CD4-positive, alpha-beta T cell (primary cell): ENCODE measurements at regions not wholly inside any gene's neighbourhood (a gene's known extent, or its start where the extent isn't known, plus 50 kb on each side); places are given as distances from the start of the nearest gene placed in this dataset.

Experiments used
- ATAC-seq: fragments of 200-7000 bp; cut with Tn5 transposase; one replicate; pipeline ENCODE4 v1.10.0; 2022; ENCODE audit warnings: mild to moderate bottlenecking; ENCODE audit not compliant: poor library complexity
- CTCF ChIA-PET: fragments of 350-600 bp; sonication (Branson Sonifier 250); formaldehyde crosslinking; loops from one replicate; lab custom pipeline; 2021; ENCODE audit warnings: antibody characterized with exemption, inconsistent platforms; lab: Charles Lee
- POLR2A ChIA-PET: fragments of 350-600 bp; sonication (Branson Sonifier 250); formaldehyde crosslinking; loops from one replicate; lab custom pipeline; 2021; ENCODE audit warnings: antibody characterized with exemption, inconsistent platforms; lab: Charles Lee
- DNase-seq, 14 experiments: peaks; one replicate each; pipeline ENCODE4 v3.0.0-alpha.2; 2013 to 2020; ENCODE audit warnings: mixed read lengths in 2 of 14
- H3K27ac ChIP-seq, 2 donors: one replicate each; pipeline versions ENCODE4 v1.5.1 to v1.7.0; 2013; ENCODE audit warnings: low read length in 2 of 2, low read depth in 1 of 2, mild to moderate bottlenecking in 1 of 2
- H3K27me3 ChIP-seq, 2 experiments: 1 replicate in 1 of 2; 2 replicates in 1 of 2; pipeline versions ENCODE4 v1.6.1 to v1.7.0; 2013; ENCODE audit warnings: low read length in 2 of 2, control low read depth in 1 of 2, mild to moderate bottlenecking in 1 of 2, moderate library complexity in 1 of 2; ENCODE audit not compliant: insufficient read depth in 2 of 2, control insufficient read depth in 1 of 2
- H3K36me3 ChIP-seq: one replicate; pipeline ENCODE4 v1.6.1; 2013; ENCODE audit warnings: low read length, control low read depth; ENCODE audit not compliant: insufficient read depth
- H3K4me1 ChIP-seq: one replicate; pipeline ENCODE4 v1.6.1; 2013; ENCODE audit warnings: low read length, control low read depth; ENCODE audit not compliant: insufficient read depth
- H3K4me3 ChIP-seq: one replicate; pipeline ENCODE4 v1.5.1; 2013; ENCODE audit warnings: mild to moderate bottlenecking, low read length, moderate library complexity
- H3K9me3 ChIP-seq, 2 experiments: 1 replicate in 1 of 2; 2 replicates in 1 of 2; pipeline versions ENCODE4 v1.6.1 to v1.7.0; 2013; ENCODE audit warnings: low read length in 2 of 2, mild to moderate bottlenecking in 2 of 2, control low read depth in 1 of 2, moderate library complexity in 1 of 2; ENCODE audit not compliant: control insufficient read depth in 1 of 2, insufficient read depth in 1 of 2
- H3K27ac Mint-ChIP-seq: one replicate; pipeline ENCODE4 v1.8.0; 2020; ENCODE audit warnings: mixed read lengths
- H3K27me3 Mint-ChIP-seq: one replicate; pipeline ENCODE4 v1.8.0; 2021; ENCODE audit warnings: mixed read lengths
- H3K36me3 Mint-ChIP-seq: one replicate; pipeline ENCODE4 v1.8.0; 2021; ENCODE audit warnings: low read depth, mixed read lengths
- H3K4me1 Mint-ChIP-seq: one replicate; pipeline ENCODE4 v1.8.0; 2021; ENCODE audit warnings: low read depth, mixed read lengths
- H3K4me3 Mint-ChIP-seq: one replicate; pipeline ENCODE4 v1.8.0; 2020; ENCODE audit warnings: mild to moderate bottlenecking, mixed read lengths
- H3K9me3 Mint-ChIP-seq: one replicate; pipeline ENCODE4 v1.8.0; 2020; ENCODE audit warnings: mixed read lengths
- intact Hi-C, 2 experiments: fragments of 100-400 bp; cut with DNase I in 1 of 2; cut with micrococcal nuclease in 1 of 2; formaldehyde crosslinking; loops; one replicate each; pipeline versions ENCODE4 v1.15.1 to v1.9.0; 2023 to 2025; cut with DNase I, micrococcal nuclease
- TF ChIP-seq, protein P1 (sequence below): fragments of 200-600 bp; IDR thresholded peaks from one replicate; pipeline ENCODE4 v1.8.0; 2022; ENCODE audit warnings: antibody characterized with exemption, mild to moderate bottlenecking

DNA sequence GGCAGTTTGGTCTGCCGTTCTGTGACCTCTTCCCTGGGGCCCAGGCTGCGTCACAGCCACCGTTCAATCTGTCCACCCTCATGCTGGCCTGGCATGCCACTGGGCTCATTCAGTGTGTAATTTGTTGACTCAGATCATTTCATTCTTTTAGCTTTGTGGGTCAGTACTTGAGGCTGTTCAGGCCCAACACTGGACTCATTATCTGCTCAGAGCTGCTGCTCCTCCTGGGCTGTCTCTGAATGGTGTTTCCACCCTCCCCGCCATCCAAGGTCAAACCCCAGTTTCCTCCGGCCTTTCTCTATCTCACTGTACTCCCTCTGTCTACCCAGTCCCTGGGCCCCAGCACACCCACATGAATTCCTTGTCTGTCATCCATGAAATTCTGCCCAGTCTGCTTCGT is 152.4 kb upstream of the NCK2 start:
- Mint-ChIP-seq H3K27ac (no peak overlapping the region), H3K4me3 (no peak overlapping the region), H3K9me3 (peaks cover 6% of the 10 kb centered on the region), H3K27me3 (no peaks in the 10 kb centered on the region), H3K4me1 (peaks cover 12% of the 10 kb centered on the region), H3K36me3 (no peaks in the 10 kb centered on the region)
- peaks cover 0 to 10% of the 10 kb centered on the region in 2 experiments for H3K9me3 ChIP-seq
- no peak for ATAC-seq
- ChIA-PET CTCF (no interaction called here), POLR2A (interaction anchor here (0.6 kb wide), 1 partner anchor 242 kb away, joined by 4 read pairs; no protein-coding TSS in a partner anchor)
- H3K27me3 ChIP-seq = no peaks in the 10 kb centered on the region
- no peaks in the 10 kb centered on the region for H3K36me3 ChIP-seq
- DNase-seq = no peak
- no peak overlapping the region for H3K27ac ChIP-seq
- no peak overlapping the region for H3K4me3 ChIP-seq
- TF ChIP-seq, protein P1, sequence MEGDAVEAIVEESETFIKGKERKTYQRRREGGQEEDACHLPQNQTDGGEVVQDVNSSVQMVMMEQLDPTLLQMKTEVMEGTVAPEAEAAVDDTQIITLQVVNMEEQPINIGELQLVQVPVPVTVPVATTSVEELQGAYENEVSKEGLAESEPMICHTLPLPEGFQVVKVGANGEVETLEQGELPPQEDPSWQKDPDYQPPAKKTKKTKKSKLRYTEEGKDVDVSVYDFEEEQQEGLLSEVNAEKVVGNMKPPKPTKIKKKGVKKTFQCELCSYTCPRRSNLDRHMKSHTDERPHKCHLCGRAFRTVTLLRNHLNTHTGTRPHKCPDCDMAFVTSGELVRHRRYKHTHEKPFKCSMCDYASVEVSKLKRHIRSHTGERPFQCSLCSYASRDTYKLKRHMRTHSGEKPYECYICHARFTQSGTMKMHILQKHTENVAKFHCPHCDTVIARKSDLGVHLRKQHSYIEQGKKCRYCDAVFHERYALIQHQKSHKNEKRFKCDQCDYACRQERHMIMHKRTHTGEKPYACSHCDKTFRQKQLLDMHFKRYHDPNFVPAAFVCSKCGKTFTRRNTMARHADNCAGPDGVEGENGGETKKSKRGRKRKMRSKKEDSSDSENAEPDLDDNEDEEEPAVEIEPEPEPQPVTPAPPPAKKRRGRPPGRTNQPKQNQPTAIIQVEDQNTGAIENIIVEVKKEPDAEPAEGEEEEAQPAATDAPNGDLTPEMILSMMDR = no peak
- intact Hi-C loops = no loop called here
- H3K4me1 ChIP-seq = no peaks in the 10 kb centered on the region

DNA sequence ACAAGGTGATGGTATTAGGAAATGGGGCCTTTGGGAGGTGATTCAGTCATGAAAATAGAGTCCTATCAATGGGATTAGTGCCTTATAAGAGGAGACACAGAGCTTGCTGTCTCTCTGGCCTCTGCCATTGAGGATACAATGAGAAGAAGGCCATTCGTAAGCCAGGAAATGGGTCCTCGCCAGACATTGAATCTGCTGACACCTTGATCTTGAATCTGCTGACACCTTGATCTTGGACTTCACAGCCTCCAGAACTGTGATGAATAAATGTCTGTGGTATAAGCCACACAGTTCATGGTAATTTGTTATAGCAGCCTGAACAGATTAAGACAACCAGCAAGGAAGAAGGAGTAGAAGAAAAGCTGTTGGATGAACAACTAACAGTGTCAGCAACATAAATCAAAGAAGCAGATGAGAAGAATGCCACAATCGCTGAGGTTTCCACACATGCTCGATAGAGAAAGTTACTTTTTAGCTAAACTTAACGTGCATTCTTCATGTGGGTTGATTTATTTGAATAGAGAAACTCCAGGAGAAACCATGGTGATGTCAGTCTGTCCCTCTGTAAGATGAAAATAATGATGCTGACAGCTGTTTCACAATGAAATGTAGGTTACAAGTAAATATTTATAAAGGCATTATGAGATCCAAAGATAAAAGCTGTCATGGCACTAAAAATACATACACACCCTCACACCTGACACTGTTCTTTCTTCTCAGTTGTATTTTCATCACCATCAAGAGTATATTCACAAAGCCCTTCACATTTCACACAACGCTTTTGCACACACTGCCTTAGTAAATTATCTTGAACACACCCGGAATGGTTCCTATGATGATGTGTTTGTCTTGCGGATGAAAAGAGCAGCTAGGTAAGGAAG is 153.7 kb upstream of the NCK2 start:
- Mint-ChIP-seq H3K9me3 (peaks cover 6% of the 10 kb centered on the region), H3K27me3 (no peaks in the 10 kb centered on the region), H3K4me3 (no peak overlapping the region), H3K36me3 (no peaks in the 10 kb centered on the region), H3K27ac (no peak overlapping the region), H3K4me1 (no peaks in the 10 kb centered on the region)
- H3K4me3 ChIP-seq = no peak overlapping the region
- no peak for ATAC-seq
- ChIA-PET POLR2A (no interaction called here), CTCF (no interaction called here)
- no peaks in the 10 kb centered on the region for H3K27me3 ChIP-seq
- no peak for DNase-seq
- intact Hi-C loops = no loop called here
- TF ChIP-seq, protein P1 = no peak
- H3K4me1 ChIP-seq = no peaks in the 10 kb centered on the region
- peaks cover 0 to 10% of the 10 kb centered on the region in 2 experiments for H3K9me3 ChIP-seq
- no peak overlapping the region for H3K27ac ChIP-seq
- no peaks in the 10 kb centered on the region for H3K36me3 ChIP-seq

DNA sequence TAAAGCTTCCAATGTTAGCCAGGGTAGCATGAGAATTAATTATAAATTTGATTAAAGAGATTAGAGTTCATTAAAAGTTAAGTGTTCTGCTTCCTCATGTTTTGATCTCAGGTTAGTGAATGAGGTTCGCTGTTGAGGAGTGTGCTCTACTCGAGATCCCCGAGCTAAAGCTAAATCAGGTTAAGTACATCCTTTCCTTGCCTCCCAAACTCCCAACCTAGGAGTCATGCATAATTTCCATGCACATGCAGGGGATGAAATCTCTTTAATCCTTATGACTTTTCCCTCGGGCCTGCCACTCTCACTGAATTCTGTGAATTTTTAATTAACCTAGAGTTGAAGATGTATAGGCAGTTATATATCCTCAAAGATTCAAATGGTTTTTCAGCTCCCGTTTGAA is 156.1 kb upstream of the NCK2 start:
- intact Hi-C loops = no loop called here
- no peaks in the 10 kb centered on the region for H3K27me3 Mint-ChIP-seq
- ATAC-seq = no peak

More for the DNA sequence above, 156.1 kb upstream of the NCK2 start:
- Histone ChIP-seq H3K27ac (no peak overlapping the region), H3K9me3 (peaks cover 0 to 10% of the 10 kb centered on the region in 2 experiments), H3K36me3 (no peaks in the 10 kb centered on the region), H3K4me1 (peaks cover 6% of the 10 kb centered on the region), H3K27me3 (no peaks in the 10 kb centered on the region), H3K4me3 (no peak overlapping the region)
- ChIA-PET CTCF (no interaction called here), POLR2A (no interaction called here)
- Mint-ChIP-seq H3K4me1 (peaks cover 15% of the 10 kb centered on the region), H3K36me3 (no peaks in the 10 kb centered on the region), H3K4me3 (no peak overlapping the region), H3K9me3 (peaks cover 6% of the 10 kb centered on the region), H3K27ac (no peak overlapping the region)
- TF ChIP-seq, protein P1 = no peak
- DNase-seq = no peak
